Mammary epithelial cell (primary cell): ENCODE measurements at regions not wholly inside any gene's neighbourhood (a gene's known extent, or its start where the extent isn't known, plus 50 kb on each side); places are given as distances from the start of the nearest gene placed in this dataset.

Source experiments
- CTCF ChIP-seq, 2 donors: IDR thresholded peaks in 1 of 2; conservative IDR thresholded peaks in 1 of 2; 2 replicates each; pipeline ENCODE4 v1.5.1; 2011 to 2012; ENCODE audit warnings: inconsistent platforms in 2 of 2, low read length in 2 of 2, mild to moderate bottlenecking in 2 of 2, control low read depth in 1 of 2, low read depth in 1 of 2; ENCODE audit not compliant: insufficient read depth in 1 of 2; ENCODE audit errors: extremely low read depth in 1 of 2
- EZH2 ChIP-seq: IDR thresholded peaks from 2 replicates; pipeline ENCODE4 v1.6.1; 2012; ENCODE audit warnings: low read length, inconsistent platforms, borderline replicate concordance

- TF ChIP-seq CTCF (conservative IDR thresholded peaks at IDR 0.05 in 1 of 2, IDR thresholded peaks at IDR 0.05 in 1 of 2; ENCODE audit: extremely low read depth in 1 of 2, insufficient read depth in 1 of 2, low read depth in 1 of 2, low read length in 2 of 2) = no peak
- no peak for TF ChIP-seq EZH2
These were observed 394.6 kb downstream of the GABRB3 start for GRCh38 chr15:26378304-26378703.
